ENCODE measurements at regions not wholly inside any gene's neighbourhood (a gene's known extent, or its start where the extent isn't known, plus 50 kb on each side); places are given as distances from the start of the nearest gene placed in this dataset.

- Histone ChIP-seq H3K4me3 (ENCODE audit: low read depth, low read length, poor library complexity, severe bottlenecking) (no peak overlapping the region), H3K4me1 (ENCODE audit: insufficient read depth, low read length, poor library complexity, severe bottlenecking) (no peaks in the 10 kb centered on the region), H3K27ac (ENCODE audit: low read depth, low read length, poor library complexity, severe bottlenecking) (no peak overlapping the region), H3K27me3 (replicated peaks; ENCODE audit: insufficient read depth, low read depth, low read length, poor library complexity) (no peaks in the 10 kb centered on the region), H3K36me3 (ENCODE audit: insufficient read depth, low read length, poor library complexity, severe bottlenecking) (no peaks in the 10 kb centered on the region), H3K9me3 (ENCODE audit: low read depth, low read length, poor library complexity, severe bottlenecking) (no peaks in the 10 kb centered on the region)
- no TSS peak for BruUV-seq (replicated peaks)
- no peak for TF ChIP-seq CTCF (conservative IDR thresholded peaks at IDR 0.05; ENCODE audit: low read depth, low read length)
- TF ChIP-seq EZH2 (IDR thresholded peaks at IDR 0.05; ENCODE audit: borderline replicate concordance, low read depth, low read length, poor library complexity, severe bottlenecking), result no peak
- CTCF ChIA-PET, result no interaction called here
- intact Hi-C loops (cut with micrococcal nuclease; ENCODE audit: unreplicated experiment), result no loop called here
- POLR2A ChIA-PET (ENCODE audit: low non-redundant PET), result no interaction called here
- no peak for DNase-seq (ENCODE audit: low spot score)
These were observed 135.8 kb downstream of the EN1 start for GRCh38 chr2:118711603-118712002.

DNA sequence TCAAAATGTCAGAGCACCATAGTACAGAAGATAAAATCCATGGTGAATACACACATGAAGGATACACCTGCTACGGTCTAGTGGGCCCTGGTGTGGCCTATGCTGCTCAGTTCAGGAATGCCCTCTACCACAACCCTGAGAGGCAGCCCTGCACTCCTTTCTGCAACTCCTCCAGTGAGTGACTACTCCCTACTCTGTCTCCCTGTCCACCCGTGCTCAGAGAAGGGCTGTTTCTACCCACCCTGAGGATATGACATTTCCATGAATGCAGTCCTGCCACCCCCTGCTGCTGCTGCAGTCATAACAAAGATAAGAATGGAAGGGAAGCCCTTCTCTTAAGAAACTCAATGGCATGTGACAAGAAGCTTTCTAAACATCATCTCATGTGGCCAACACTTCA, 137.0 kb downstream of the EN1 start:
- ChIA-PET POLR2A (ENCODE audit: low non-redundant PET) (no interaction called here), CTCF (no interaction called here)
- Histone ChIP-seq H3K27ac (ENCODE audit: low read depth, low read length, poor library complexity, severe bottlenecking) (no peak overlapping the region), H3K27me3 (replicated peaks; ENCODE audit: insufficient read depth, low read depth, low read length, poor library complexity) (no peaks in the 10 kb centered on the region), H3K36me3 (ENCODE audit: insufficient read depth, low read length, poor library complexity, severe bottlenecking) (no peaks in the 10 kb centered on the region), H3K9me3 (ENCODE audit: low read depth, low read length, poor library complexity, severe bottlenecking) (no peaks in the 10 kb centered on the region), H3K4me3 (ENCODE audit: low read depth, low read length, poor library complexity, severe bottlenecking) (no peak overlapping the region), H3K4me1 (ENCODE audit: insufficient read depth, low read length, poor library complexity, severe bottlenecking) (no peaks in the 10 kb centered on the region)
- DNase-seq (ENCODE audit: low spot score), result no peak
- TF ChIP-seq CTCF (conservative IDR thresholded peaks at IDR 0.05; ENCODE audit: low read depth, low read length) (no peak), EZH2 (IDR thresholded peaks at IDR 0.05; ENCODE audit: borderline replicate concordance, low read depth, low read length, poor library complexity, severe bottlenecking) (no peak)
- intact Hi-C loops (cut with micrococcal nuclease; ENCODE audit: unreplicated experiment), result no loop called here
- no TSS peak for BruUV-seq (replicated peaks)

DNA sequence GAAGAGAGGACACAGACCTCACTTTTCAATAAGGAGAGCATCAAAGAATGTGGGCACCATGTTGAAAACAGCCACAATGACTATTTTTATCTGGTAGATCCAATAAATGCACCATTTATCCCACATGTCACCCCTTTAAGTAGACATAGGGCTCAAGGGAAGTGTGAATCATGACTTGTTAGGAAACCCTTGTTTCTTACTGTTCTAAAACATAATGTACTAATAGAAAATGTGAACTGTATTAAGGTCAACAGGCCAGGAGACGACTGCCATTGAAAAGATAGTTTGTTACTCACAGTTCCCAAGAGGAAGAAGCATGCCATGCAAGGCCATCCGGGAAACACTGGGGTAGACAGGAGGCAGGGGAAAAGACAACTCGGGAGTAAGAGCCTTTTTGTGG, 137.7 kb downstream of the EN1 start:
- Histone ChIP-seq H3K4me1 (ENCODE audit: insufficient read depth, low read length, poor library complexity, severe bottlenecking) (no peaks in the 10 kb centered on the region), H3K9me3 (ENCODE audit: low read depth, low read length, poor library complexity, severe bottlenecking) (no peaks in the 10 kb centered on the region), H3K36me3 (ENCODE audit: insufficient read depth, low read length, poor library complexity, severe bottlenecking) (no peaks in the 10 kb centered on the region), H3K27me3 (replicated peaks; ENCODE audit: insufficient read depth, low read depth, low read length, poor library complexity) (no peaks in the 10 kb centered on the region), H3K4me3 (ENCODE audit: low read depth, low read length, poor library complexity, severe bottlenecking) (no peak overlapping the region), H3K27ac (ENCODE audit: low read depth, low read length, poor library complexity, severe bottlenecking) (no peak overlapping the region)
- no TSS peak for BruUV-seq (replicated peaks)
- no peak for TF ChIP-seq CTCF (conservative IDR thresholded peaks at IDR 0.05; ENCODE audit: low read depth, low read length)
- TF ChIP-seq EZH2 (IDR thresholded peaks at IDR 0.05; ENCODE audit: borderline replicate concordance, low read depth, low read length, poor library complexity, severe bottlenecking), result no peak
- no peak for DNase-seq (ENCODE audit: low spot score)
- intact Hi-C loops (cut with micrococcal nuclease; ENCODE audit: unreplicated experiment), result no loop called here
- POLR2A ChIA-PET (ENCODE audit: low non-redundant PET), result no interaction called here
- CTCF ChIA-PET, result no interaction called here

Measured in A673 (cell line).